ENCODE measurements at regions not wholly inside any gene's neighbourhood (a gene's known extent, or its start where the extent isn't known, plus 50 kb on each side); places are given as distances from the start of the nearest gene placed in this dataset.

DNA sequence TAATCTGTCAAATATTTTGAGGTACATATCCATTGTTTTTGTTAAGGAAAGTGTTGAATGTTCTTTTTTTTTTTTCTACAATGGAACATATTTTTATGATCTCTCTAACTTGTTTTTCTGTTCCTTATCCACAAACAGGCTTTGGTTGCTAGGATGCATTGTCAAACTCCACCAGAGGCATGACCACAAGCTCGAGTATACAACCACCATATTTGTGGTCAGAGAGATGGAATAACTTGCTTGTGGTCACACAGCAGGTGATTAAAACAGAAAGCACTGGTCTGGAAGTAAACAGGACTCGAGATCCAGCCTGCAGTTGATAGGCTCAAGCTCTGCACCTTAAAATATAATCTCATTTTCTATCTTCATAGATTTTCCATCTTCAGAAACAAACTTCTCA is 105.8 kb upstream of the ADAMTS18 start:
- ATAC-seq = no peak
- Histone ChIP-seq H3K4me1 (ENCODE audit: insufficient read depth, low read length) (no peaks in the 10 kb centered on the region), H3K9me3 (ENCODE audit: low read length) (no peaks in the 10 kb centered on the region), H3K9ac (ENCODE audit: insufficient read depth, low read depth, low read length) (no peak overlapping the region), H3K4me3 (replicated peaks in 1 of 3; ENCODE audit: insufficient read depth in 1 of 3, low read depth in 2 of 3, low read length in 3 of 3) (no peak overlapping the region), H3K27ac (ENCODE audit: extremely low read length, insufficient read depth, low read length) (no peak overlapping the region), H3K4me2 (ENCODE audit: low read depth, low read length) (no peak overlapping the region), H3K79me2 (ENCODE audit: insufficient read depth, low read length) (no peaks in the 10 kb centered on the region), H3K36me3 (replicated peaks in 1 of 2; ENCODE audit: control insufficient read depth in 1 of 2, insufficient read depth in 2 of 2, low read length in 2 of 2) (no peaks in the 10 kb centered on the region), H4K20me1 (ENCODE audit: insufficient read depth, low read length) (no peaks in the 10 kb centered on the region), H3K27me3 (ENCODE audit: control insufficient read depth in 1 of 2, insufficient read depth in 2 of 2, low read length in 2 of 2) (no peaks in the 10 kb centered on the region), H2AFZ (ENCODE audit: low read length) (no peak overlapping the region)
- WGBS (ENCODE audit: low lambda C conversion rate) = 0% methylated on average over 2 of the region's 2 CpGs
- no peak for DNase-seq (ENCODE audit: low spot score)
- ChIA-PET CTCF (ENCODE audit: low intra/inter-chr PET ratio, low total read pairs) (no interaction called here), POLR2A (no interaction called here)
- TF ChIP-seq, protein P1, sequence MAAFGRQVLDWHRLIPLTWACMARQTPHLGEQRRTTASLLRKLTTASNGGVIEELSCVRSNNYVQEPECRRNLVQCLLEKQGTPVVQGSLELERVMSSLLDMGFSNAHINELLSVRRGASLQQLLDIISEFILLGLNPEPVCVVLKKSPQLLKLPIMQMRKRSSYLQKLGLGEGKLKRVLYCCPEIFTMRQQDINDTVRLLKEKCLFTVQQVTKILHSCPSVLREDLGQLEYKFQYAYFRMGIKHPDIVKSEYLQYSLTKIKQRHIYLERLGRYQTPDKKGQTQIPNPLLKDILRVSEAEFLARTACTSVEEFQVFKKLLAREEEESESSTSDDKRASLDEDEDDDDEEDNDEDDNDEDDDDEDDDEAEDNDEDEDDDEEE (CRISPR knock-in tag; IDR thresholded peaks at IDR 0.05) = no peak
- no peak for TF ChIP-seq KLF12 (CRISPR knock-in tag; IDR thresholded peaks at IDR 0.05; ENCODE audit: borderline replicate concordance)
- no peak for TF ChIP-seq ATAD3A (CRISPR knock-in tag; IDR thresholded peaks at IDR 0.05)
- no peak for TF ChIP-seq HNF4G (IDR thresholded peaks at IDR 0.05; ENCODE audit: borderline replicate concordance, low read depth, low read length)
- TF ChIP-seq HNF4G (CRISPR knock-in tag; IDR thresholded peaks at IDR 0.05; ENCODE audit: borderline replicate concordance, low read depth) = no peak
- in situ Hi-C loops (cut with HindIII; ENCODE audit: extremely low pct_ligation_motif_present, low pct_unique_long_range_greater_than_20kb) (no loop called here), intact Hi-C loops (cut with micrococcal nuclease; ENCODE audit: unreplicated experiment) (no loop called here)
- FAIRE-seq = no peak
- BruUV-seq (replicated peaks) = no TSS peak

DNA sequence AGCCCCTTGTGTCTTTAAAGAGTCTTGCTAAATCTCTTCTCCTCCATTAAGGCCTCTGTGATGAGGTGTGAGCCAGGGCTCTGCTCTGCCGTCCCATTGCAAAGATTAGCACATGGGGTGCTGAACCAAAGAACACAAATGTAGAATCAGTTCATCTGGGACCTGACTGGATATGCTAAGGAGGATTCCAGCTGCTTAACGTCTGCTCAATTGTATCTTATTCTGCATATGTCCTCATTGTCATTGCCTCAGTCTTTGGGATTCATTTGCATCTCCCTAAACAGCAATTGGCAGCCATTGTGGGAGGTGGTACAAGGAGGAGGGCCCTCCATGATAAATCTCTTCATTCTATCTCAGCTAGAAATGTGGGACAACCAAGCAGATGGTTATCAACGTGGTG is 106.3 kb upstream of the ADAMTS18 start:
- Histone ChIP-seq H3K27me3 (ENCODE audit: control insufficient read depth in 1 of 2, insufficient read depth in 2 of 2, low read length in 2 of 2) (no peaks in the 10 kb centered on the region), H3K4me3 (replicated peaks in 1 of 3; ENCODE audit: insufficient read depth in 1 of 3, low read depth in 2 of 3, low read length in 3 of 3) (no peak overlapping the region), H3K4me2 (ENCODE audit: low read depth, low read length) (no peak overlapping the region), H3K36me3 (replicated peaks in 1 of 2; ENCODE audit: control insufficient read depth in 1 of 2, insufficient read depth in 2 of 2, low read length in 2 of 2) (no peaks in the 10 kb centered on the region), H3K79me2 (ENCODE audit: insufficient read depth, low read length) (no peaks in the 10 kb centered on the region), H2AFZ (ENCODE audit: low read length) (no peak overlapping the region), H3K4me1 (ENCODE audit: insufficient read depth, low read length) (no peaks in the 10 kb centered on the region), H4K20me1 (ENCODE audit: insufficient read depth, low read length) (no peaks in the 10 kb centered on the region), H3K9ac (ENCODE audit: insufficient read depth, low read depth, low read length) (no peak overlapping the region), H3K27ac (ENCODE audit: extremely low read length, insufficient read depth, low read length) (no peak overlapping the region), H3K9me3 (ENCODE audit: low read length) (no peaks in the 10 kb centered on the region)
- DNase-seq (ENCODE audit: low spot score) (no peak), FAIRE-seq (no peak), ATAC-seq (no peak)
- ChIA-PET CTCF (ENCODE audit: low intra/inter-chr PET ratio, low total read pairs) (no interaction called here), POLR2A (no interaction called here)
- intact Hi-C loops (cut with micrococcal nuclease; ENCODE audit: unreplicated experiment) (no loop called here), in situ Hi-C loops (cut with HindIII; ENCODE audit: extremely low pct_ligation_motif_present, low pct_unique_long_range_greater_than_20kb) (no loop called here)
- no TSS peak for BruUV-seq (replicated peaks)
- WGBS (ENCODE audit: low lambda C conversion rate) = 3% methylated on average over 3 of the region's 3 CpGs
- TF ChIP-seq DZIP1 (CRISPR knock-in tag; IDR thresholded peaks at IDR 0.05) (no peak), SNAPC5 (CRISPR knock-in tag; IDR thresholded peaks at IDR 0.05; ENCODE audit: borderline replicate concordance) (no peak), SOX6 (IDR thresholded peaks at IDR 0.05) (no peak), SOX6 (CRISPR knock-in tag; IDR thresholded peaks at IDR 0.05) (no peak), ZBTB46 (CRISPR knock-in tag; IDR thresholded peaks at IDR 0.05; ENCODE audit: borderline replicate concordance) (no peak), ZNF772 (CRISPR knock-in tag; IDR thresholded peaks at IDR 0.05) (no peak), MEF2D (CRISPR knock-in tag; IDR thresholded peaks at IDR 0.05) (no peak)
- TF ChIP-seq, protein P2, sequence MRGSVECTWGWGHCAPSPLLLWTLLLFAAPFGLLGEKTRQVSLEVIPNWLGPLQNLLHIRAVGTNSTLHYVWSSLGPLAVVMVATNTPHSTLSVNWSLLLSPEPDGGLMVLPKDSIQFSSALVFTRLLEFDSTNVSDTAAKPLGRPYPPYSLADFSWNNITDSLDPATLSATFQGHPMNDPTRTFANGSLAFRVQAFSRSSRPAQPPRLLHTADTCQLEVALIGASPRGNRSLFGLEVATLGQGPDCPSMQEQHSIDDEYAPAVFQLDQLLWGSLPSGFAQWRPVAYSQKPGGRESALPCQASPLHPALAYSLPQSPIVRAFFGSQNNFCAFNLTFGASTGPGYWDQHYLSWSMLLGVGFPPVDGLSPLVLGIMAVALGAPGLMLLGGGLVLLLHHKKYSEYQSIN (CRISPR knock-in tag; IDR thresholded peaks at IDR 0.05; ENCODE audit: borderline replicate concordance) = no peak

Data from HepG2 (cell line).